ENCODE measurements at regions not wholly inside any gene's neighbourhood (a gene's known extent, or its start where the extent isn't known, plus 50 kb on each side); places are given as distances from the start of the nearest gene placed in this dataset.

- no peak for TF ChIP-seq CTCF (IDR thresholded peaks at IDR 0.05 in 8 of 11, conservative IDR thresholded peaks at IDR 0.05 in 3 of 11)
- no peak for TF ChIP-seq POLR2A (IDR thresholded peaks at IDR 0.05)
- no peak for TF ChIP-seq POLR2AphosphoS5 (IDR thresholded peaks at IDR 0.05)
Measured at GRCh38 chr18:27549335-27550039, 364.4 kb upstream of the CHST9 start.

Measured in spleen (tissue), 7 donors.